ENCODE measurements at regions not wholly inside any gene's neighbourhood (a gene's known extent, or its start where the extent isn't known, plus 50 kb on each side); places are given as distances from the start of the nearest gene placed in this dataset.
"Not testable (repeated sequence)": the region's sequence is repeated elsewhere in the genome, so short reads cannot be mapped to it uniquely, and the experiment has no call there.

DNA sequence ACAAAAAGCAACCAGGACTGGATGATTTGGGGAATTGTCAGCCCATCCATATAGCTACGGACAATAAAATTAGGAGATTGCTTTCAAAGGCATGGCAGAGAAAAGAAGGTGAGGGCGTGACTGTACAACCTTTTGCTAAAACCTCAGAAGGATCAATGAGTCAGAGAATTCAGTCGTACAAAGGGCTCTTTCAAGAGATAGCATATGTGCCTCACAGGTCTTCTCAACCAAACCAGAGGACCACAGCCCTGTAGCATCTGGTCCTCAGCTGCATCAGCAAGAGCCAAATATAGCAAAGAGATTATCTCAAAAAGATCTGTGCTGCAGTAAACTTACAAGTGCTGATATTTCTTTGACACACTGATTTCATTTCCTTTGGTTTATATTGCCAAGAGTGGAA lies 149.9 kb upstream of the RAB6C start:
- DNase-seq, result no peak

DNA sequence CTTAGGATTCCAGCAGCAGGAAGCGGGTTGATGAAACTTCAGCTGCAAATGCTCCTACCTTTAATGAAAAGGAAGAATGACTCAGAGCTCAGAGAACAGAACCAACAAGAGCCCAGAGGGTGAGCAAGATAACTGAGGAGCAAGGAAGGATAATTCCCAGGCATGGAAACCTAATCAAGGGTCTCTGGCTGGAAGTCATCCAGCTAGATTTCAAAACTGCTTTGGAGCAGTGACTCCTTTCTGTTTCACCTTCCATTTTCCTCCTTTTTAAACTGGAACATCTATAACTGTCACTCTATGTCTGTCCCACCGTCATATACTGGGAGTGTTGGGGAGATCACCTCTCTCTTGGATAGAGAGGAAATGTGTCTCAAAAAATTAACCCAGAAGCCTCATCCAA lies 148.4 kb upstream of the RAB6C start:
- no peak for DNase-seq

DNA sequence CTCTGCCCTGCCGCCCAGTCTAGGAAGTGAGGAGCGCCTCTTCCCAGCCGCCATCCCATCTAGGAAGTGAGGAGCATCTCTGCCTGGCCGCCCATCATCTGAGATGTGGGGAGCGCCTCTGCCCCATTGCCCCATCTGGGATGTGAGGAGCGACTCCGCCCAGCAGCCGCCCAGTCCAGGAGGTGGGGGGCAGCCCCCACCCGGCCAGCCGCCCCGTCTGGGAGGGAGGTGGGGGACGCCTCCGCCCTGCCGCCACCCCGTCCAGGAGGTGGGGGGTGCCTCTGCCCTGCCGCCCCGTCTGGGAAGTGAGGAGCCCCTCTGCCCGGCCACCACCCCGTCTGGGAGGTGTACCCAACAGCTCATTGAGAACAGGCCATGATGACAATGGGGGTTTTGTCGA lies 146.0 kb upstream of the RAB6C start:
- not testable (repeated sequence) for DNase-seq

DNA sequence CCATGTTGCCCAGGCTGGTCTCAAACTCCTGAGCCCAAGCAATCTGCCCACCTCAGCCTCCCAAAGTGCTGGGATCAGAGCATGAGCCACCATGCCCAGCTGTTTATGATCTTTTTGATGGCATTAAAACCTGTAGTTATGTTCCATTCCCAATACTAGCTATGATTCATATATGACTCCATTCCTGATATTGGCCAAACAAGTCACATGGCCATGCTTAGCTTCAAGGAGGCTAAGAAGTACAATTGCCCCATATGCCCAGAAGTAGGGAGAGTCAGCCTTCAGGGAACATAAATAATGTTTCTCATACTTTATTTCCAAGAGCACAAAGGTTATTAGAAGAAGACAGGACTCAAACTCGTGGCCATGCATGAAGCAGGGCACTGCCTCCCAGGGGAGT lies 132.4 kb upstream of the RAB6C start:
- no peak for DNase-seq

DNA sequence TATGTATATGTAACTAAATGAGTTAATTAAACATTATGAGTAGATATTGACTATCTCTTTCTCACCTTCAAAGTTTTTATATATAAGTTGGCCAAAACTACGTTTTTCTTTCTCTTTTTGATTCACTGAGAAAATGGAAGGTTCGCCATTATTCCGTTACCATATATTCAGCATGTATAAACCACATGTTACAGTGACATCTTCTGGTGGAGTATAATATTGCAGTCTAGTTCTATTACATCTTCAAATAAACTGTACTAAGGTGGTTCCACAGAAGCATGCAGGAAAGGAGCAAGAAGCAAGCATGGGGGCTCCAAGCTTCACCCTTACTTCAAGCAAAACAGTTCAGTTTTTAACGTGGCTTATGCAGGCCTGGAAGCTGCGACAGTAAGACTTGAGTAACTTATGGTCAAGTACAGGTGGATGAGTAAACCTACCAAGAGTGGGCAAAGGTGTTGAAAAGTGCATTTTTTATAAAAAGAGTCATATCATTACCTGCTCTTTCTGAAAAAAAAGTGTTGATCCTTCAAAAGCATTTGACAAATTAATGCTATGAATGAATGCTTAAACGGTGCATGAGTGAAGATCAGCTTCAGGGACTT lies 129.8 kb upstream of the RAB6C start:
- DNase-seq, result no peak

DNA sequence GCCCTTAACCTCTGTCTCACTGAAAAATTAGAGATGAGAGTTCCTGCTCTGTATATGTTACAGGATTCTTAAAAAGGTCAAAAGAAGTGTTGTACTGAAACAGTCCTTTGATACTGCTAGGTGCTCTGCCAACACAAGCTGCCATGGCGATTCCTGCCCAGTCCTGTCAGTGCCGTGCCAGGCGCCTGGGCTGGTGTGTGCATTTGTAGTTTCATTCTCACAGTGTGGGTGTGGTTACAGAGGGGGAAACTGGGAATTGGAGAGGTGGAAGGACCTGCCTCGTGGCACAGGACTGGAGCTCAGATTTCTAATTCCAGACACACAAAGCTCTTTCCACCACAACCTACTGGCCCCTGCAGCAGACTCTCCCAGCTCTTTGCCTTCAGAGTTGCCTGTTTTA lies 122.3 kb upstream of the RAB6C start:
- no peak for DNase-seq

DNA sequence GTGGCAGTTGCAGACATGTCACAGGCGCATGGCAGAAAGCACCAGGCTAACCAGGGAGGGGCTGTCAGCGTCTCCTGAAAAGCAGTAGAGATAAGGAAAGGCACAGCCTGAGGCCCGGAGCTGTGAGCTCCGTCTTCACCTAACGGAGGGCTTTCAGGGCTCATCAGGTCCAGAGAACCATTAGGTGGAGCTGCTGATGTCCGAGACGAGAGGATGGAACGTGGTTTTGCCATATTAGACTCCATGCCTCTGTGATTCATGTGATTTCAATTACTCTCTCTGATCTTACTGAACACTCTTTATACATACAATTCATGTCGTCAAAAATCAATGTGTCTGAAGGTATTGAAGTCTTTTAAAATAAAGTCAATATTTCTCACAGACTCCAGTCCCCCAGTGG lies 120.3 kb upstream of the RAB6C start:
- no peak for DNase-seq

DNA sequence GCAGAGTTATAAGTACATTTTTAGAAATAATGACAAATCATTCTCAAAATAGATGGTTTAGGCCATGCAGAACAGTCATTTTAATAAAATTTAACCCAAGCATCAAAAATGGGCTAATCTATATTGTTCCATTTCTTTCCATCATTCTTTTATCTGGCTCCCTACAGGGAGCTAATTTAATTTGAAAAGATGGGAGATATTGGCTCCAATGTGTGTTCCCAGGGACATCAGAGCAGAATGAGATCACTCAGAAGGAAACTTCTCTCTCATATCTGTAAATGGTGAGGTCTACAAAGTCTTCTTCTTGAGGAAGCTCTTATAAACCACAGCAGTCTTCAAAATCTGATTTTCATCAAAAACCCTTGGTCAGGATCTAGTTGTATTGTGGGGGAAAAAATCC lies 119.4 kb upstream of the RAB6C start:
- no peak for DNase-seq

DNA sequence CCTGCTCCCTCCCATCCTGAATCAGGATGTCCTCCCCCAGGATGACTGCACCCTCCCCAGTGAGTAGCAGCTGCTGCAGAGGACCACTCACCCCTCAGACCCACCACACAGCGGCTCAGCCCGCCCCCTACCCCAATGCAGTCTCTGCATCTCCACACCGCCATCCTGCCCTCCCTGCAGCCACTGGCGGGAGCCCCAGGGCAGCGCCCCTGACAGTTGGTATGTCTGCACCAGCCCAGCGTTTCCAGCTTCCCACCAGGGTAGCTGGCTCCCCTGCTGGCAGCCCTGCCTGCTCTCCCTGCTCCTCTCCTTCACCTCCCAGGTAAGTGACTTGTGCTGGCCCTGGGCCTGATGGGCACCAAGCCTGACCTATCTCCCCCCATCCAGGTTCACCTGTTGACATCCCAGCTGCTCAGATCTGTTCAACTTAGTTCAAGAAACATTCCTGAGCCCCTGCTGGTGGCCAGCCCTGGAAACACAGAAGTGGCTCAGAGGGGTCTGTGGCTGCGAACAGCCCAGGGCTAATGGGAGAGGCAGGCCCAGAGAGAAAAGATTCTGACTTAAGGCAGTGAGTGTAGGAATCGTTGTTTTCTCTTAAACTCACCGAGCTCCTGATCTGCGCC lies 117.7 kb upstream of the RAB6C start:
- DNase-seq, result no peak

DNA sequence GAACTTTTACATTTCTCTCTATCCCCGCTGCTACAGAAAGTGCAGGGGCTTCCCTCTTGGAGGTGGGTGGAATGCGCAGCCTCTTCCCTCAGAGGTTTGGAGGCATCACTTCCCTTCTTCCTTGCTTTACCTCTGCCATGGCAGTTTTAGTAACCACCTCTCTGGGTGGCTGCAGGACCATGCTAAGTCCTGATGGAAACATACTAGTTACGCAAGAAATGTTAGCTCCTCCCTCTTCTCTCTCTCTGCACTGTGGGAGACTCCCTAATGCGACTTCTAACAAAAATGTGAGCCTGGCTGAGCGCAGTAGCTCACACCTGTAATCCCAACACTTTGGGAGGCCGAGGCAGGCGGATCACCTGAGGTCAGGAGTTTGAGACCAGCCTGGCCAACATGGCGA lies 116.8 kb upstream of the RAB6C start:
- no peak for DNase-seq

DNA sequence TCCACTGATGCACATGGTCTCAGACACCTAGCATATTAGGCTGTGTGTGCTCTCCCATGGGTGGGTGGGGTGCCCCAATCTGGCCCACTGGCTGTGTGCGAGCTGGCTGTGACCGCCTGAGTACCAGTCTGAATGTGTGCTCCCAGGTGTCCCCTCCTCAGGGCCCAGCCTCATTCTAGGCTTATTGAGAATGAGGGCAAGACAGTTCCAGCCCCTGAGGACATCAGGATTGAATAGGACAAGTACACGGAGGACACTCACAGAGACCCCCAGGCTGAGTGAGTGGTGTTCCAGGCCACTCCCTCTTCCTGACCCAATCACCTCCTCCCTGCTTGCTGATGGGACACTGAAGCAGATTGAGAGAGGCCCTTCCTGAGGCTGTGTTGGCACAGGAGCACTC lies 116.1 kb upstream of the RAB6C start:
- no peak for DNase-seq

DNA sequence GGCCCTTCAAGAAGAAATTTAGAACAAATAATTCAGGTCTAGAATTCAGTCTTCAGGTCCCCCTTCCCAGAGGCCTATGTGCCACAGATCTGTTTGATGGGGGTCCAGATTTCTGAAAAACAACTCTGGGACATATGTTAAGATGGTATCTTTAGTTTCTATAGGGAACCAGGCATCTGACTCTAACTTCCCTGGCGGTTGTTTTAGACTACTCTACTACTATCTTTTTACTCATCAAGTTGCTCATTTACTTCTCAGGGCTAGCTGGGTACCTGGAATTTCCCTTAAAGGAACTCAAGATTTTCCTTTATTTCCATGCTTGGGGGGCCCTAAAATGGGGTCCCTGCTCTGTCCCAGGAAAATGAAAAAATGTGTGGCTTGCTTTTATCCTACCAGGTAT lies 114.7 kb upstream of the RAB6C start:
- no peak for DNase-seq

DNA sequence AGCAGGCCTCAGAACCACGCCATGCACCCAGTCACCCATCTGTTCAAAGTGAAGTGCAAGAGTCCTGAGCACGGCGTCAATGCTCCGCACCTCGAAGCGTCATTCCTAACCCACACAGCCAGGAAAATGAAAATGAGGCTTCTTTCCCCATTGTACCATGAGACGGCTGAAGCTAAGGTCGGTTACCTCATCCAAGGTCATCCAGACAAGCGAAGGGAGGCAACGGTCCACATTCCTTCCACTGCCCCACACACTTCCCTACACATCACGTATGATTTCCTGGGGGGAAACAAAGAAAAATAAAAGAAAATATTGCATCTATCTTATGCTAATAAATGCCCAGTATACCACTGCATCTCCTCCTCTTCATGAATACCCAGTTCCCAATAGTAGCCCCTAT lies 113.5 kb upstream of the RAB6C start:
- no peak for DNase-seq

DNA sequence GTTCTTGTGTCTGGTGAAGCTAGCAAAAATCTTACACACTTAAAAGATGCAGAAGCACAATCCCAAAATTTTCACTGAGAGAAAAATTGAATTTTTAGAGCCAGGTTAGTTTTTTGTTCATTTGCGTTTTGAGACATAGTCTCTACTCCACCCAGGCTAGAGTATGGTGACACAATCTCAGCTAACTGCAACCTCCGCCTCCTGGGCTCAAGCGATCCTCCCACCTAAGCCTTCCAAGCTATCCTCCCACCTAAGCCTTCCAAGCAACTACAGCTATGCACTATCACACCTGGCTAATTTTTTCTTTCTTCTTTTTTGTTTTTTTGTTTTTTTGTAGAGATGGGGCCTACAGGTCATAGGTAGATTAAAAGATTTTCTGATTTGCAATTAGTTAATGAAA lies 113.1 kb upstream of the RAB6C start:
- no peak for DNase-seq

DNA sequence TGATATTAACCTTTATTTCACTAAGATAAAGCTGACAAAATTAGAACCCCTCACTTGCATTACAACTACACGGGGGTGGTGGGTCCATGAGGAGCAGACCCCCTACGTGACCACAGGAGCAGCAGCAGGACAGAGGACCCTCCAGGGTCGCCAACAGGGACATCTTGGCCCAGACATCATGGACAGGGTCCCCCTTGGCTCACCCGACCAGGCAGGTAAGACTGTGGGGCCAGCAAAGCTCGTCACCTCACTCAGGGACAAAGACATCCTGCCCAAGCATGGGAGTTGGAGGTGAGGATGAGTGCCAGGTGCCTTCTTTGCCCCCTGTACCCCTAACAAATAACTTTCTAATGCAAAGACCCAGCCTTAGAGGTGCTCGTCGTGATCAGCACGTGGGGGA lies 111.3 kb upstream of the RAB6C start:
- no peak for DNase-seq

DNA sequence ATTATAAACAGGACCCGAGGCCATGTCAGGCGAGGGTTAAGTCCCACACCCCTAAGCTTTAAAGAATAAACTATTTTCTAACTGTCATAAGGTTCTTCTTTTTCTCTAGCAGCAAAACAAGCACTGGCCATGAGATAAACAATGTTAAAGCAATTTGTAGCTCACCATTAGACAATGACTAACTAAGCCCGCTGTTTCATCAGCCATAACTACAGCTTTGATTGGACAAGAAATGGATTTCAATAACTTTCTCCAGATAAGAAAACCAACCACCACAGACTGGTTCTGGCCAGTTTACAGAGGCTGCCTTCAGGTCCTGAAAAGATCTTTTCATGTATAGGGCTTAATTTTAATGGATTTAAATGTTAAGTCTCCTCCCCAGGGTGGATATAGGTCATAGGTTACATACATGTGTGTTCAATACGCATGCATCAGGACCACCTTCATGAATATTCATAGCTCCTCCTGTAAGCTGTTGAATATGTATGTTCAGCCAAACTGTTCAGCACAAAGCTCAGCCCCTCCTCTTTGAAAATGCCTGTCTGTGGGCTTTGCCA lies 108.7 kb upstream of the RAB6C start:
- DNase-seq, result no peak

DNA sequence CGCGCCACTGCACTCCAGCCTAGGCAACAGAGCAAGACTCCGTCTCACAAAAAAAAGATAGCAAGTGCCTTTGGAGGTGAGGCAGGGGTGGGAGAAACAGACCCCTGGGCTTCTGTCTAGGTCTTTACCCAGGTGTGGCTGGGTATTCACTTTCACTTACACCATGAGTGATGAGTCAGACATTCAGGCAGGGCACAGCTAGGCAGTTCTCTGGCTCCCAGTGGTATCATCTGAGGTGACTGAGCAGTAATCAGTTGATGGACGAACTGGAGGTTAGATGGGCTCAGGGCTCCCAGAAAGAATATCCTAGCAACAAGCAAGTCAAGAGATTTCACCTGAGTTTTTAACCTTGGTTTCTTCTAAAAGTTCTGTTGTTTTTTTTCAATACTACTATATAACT lies 107.0 kb upstream of the RAB6C start:
- no peak for DNase-seq

DNA sequence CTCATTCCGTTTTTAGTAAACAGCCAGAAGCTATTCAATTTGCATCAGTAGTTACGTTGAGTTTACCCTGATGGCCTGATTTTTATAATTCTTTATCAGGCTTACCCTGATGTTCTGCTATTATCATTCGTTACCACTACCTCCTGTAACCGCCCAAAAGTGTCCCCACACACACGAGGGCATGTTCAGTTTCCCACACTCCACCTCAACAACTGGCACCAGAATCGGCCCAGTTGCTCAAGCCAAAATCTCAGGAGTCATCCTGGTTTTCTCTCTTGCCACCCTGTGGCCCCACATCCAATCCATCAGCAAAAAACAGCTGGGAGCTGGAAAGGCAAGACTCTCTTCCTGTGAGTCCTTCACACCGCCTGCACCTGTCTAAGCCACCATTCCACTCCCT lies 102.9 kb upstream of the RAB6C start:
- DNase-seq, result no peak

DNA sequence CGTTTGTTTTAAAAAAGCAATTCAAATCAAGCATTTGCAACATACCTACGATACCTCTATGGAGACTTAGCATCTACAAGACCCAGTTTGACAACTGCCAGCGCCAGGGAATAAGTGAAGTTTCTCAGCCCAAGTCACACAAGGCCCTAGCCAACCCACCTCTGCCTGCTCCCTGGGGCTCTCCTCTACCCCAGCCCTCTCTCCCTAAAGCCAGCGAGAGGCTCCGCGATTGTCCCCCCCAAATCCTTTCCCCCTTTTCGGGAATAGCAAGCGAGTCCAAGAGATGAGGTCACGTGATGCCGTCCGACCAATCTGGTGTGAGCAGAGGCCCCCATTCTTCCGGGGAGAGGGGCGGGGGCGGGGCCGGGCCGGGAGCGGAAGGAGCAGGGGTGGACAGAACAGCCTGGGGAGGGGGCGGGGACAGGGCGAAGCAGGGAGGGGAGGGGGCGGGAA lies 102.2 kb upstream of the RAB6C start:
- peak; percentile 84 for DNase-seq

DNA sequence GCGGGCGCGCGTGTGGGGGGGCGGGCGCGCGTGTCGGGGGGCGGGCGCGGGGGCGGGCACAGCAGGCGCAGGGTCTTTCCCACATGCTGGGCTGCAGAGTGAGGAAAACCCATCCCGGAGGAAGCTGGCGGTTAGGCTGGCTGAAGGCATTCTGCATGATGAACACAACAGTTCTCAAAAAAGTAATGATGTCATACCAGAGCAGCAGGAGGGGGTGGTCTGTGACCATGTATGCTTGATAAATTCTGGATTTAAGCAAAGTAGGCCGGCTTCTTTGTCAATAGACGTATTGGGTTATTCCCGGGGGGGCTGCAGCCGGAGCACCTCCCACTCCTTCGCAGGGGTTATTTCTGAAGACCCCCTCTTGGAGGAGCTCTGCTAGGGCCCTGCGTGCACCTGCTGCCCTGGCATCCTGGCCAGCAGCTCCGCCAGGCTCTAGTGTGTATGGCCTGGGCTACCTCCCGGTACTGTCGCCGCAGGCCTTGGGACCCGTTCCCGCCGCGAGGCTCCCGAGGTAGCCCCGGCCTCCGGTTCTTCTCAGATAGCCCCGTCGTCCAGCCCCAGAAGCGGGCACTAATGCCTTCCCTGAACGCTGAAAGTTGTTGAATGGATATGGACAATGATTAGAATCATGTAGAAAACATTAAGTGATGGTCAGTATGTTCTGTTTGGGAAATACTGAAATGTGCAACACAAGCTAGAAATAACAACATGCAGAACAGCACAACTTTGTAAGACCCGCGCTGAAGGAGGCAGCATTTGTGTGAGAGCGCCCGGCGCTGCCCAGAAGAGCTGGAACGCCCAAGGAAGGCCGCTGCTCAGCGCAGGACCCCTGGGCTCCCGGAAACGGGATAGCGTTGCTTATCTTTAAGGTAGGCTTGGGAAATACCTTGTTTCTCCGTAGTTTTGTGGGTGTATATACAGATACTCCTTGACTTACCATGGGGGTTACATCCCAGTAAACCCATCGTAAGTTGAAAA lies 101.4 kb upstream of the RAB6C start:
- DNase-seq, result no peak

DNA sequence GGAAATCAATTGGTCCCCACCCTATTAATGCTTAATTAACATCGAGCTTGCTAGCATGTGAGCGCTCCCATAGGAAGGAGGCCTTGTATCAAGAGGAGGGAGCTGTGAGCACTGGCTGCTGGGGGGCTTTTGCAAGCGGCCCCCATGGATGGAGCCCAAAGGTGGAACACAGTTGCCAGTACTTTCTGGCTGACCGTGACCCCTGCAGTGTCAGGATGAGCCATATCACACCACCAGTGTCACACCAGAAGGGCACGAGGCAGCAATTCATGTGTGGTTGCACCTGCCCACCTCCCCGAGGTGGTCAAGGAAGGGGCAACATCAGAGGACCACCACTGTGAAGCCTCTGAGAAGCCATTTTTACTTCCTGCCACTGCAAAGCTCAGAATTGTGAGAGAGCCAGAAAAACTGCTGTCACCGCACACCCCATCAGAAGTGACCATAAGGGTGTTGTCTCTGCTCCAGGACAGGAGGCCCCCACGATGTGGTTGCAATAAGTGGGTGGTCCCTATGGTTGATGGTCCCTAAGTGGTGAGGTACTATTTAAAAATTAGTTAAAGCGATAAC lies 99.8 kb upstream of the RAB6C start:
- no peak for DNase-seq

DNA sequence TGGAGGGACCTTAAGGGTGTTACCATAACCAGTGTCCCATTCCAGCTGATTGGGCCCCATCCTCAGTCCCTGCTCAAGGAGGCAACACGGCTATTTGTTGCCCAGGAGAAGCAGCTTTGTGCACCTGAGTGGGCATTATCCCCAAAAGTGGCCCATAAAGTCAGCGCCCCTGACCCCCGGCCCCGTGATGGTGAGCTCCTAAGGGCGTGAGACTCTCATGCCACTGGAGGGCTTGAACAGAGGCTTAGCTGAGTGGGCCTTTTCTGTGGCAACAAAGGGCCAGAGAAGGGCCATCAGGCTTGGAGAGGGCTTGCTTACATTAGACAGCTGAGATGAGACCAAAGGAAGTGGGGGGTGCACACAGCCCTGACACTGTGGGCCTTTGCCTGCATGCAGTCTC lies 99.2 kb upstream of the RAB6C start:
- DNase-seq, result no peak

DNA sequence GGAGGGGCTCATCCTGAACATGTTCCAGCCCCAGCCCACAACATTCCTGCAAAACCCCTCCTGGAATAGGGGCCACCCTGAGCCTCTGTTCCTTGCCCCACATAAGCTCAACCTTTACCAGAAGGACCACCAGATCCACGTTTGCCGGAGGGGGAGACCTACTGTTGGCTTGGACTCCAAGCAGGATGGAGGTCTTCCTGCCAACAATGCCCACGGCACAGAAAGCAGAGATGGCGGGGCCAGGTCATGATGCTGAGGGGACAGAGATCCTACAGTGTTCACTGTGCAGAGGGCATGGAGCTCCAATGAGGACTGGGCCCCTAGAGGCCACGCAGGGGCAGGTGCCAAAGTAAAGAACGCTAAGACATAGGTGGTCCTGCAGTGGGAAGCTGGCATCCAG lies 98.5 kb upstream of the RAB6C start:
- DNase-seq, result no peak

Measured in stimulated activated CD4-positive, alpha-beta T cell treated with anti-CD3 and anti-CD28 coated beads, Interleukin-12 subunit alpha, Interleukin-12 subunit beta, amount 100 ng/mL, for 4 hours (primary cell).